Neural progenitor cell (in vitro differentiated cells): ENCODE measurements at regions not wholly inside any gene's neighbourhood (a gene's known extent, or its start where the extent isn't known, plus 50 kb on each side); places are given as distances from the start of the nearest gene placed in this dataset.
"Not testable (repeated sequence)": the region's sequence is repeated elsewhere in the genome, so short reads cannot be mapped to it uniquely, and the experiment has no call there.

Experiments
- CTCF ChIP-seq: fragments of 200-600 bp; sonication (generic); IDR thresholded peaks from 2 replicates; pipeline ENCODE4 v1.5.1; 2017; ENCODE audit warnings: antibody characterized with exemption, mild to moderate bottlenecking
- EZH2phosphoT487 ChIP-seq: fragments of 200-600 bp; sonication (generic); IDR thresholded peaks from 2 replicates; pipeline ENCODE4 v1.6.1; 2017; ENCODE audit warnings: antibody characterized with exemption

- not testable (repeated sequence) for TF ChIP-seq CTCF, EZH2phosphoT487
Measured at GRCh38 chr10:47670857-47671256, 92.5 kb downstream of the SYT15B start.
